Thoracic aorta (tissue), 2 donors: ENCODE measurements at regions not wholly inside any gene's neighbourhood (a gene's known extent, or its start where the extent isn't known, plus 50 kb on each side); places are given as distances from the start of the nearest gene placed in this dataset.

Source experiments
- ATAC-seq: fragments of 150-250 bp; one replicate; pipeline ENCODE4 v1.8.0; 2017; ENCODE audit warnings: low read depth; ENCODE audit not compliant: insufficient number of reproducible peaks, low FRiP score
- DNase-seq: peaks from one replicate; pipeline ENCODE4 v3.0.0-alpha.2; 2020; ENCODE audit warnings: low spot score
- H3K27ac ChIP-seq, 2 donors: fragments of 200-600 bp; sonication (generic); 1 replicate in 1 of 2; 2 replicates in 1 of 2; pipeline ENCODE4 v1.5.1; 2016; ENCODE audit warnings: mild to moderate bottlenecking in 2 of 2, moderate library complexity in 2 of 2
- H3K27me3 ChIP-seq: fragments of 200-600 bp; sonication (generic); replicated peaks from 2 replicates; pipeline ENCODE4 v1.6.0; 2016; ENCODE audit warnings: mild to moderate bottlenecking; ENCODE audit not compliant: insufficient read depth
- H3K36me3 ChIP-seq: fragments of 200-600 bp; sonication (generic); one replicate; pipeline ENCODE4 v1.5.1; 2016
- H3K4me1 ChIP-seq, 2 donors: fragments of 200-600 bp; sonication (generic); 1 replicate in 1 of 2; 2 replicates in 1 of 2; pipeline versions ENCODE4 v1.5.1 to v1.6.0; 2016; ENCODE audit warnings: low read depth in 2 of 2, mild to moderate bottlenecking in 1 of 2; ENCODE audit not compliant: control insufficient read depth in 1 of 2
- H3K4me3 ChIP-seq: fragments of 200-600 bp; sonication (generic); 2 replicates; pipeline ENCODE4 v1.5.1; 2016; ENCODE audit warnings: mild to moderate bottlenecking
- H3K9me3 ChIP-seq: fragments of 200-600 bp; sonication (generic); 2 replicates; pipeline ENCODE4 v1.5.1; 2016
- TF ChIP-seq, protein P1 (sequence below): fragments of 200-600 bp; sonication (generic); IDR thresholded peaks from one replicate; pipeline ENCODE4 v1.5.1; 2019; ENCODE audit warnings: antibody characterized with exemption

DNA sequence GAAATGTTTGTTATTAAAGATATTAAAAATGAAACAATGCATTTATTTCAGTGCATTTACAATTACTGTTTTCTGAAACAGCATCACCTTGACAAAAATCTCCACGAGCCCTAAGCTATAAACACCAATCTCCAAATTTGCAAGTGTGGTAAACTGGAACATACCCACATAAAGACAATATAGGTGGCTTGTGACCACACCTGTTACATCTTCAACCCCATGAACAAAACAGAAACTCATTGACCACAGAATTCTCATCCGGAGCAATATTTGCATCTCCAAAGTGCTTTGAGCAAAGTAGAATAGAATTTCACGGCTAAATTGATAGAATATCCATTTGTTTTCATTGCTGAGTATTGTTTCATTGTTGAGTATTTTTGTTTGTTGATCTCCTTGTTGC lies 375.2 kb upstream of the FLRT2 start:
- Histone ChIP-seq H3K9me3 (no peaks in the 10 kb centered on the region), H3K27ac (no peak overlapping the region), H3K27me3 (no peaks in the 10 kb centered on the region), H3K4me3 (no peak overlapping the region), H3K36me3 (no peaks in the 10 kb centered on the region), H3K4me1 (no peaks in the 10 kb centered on the region)
- TF ChIP-seq, protein P1, sequence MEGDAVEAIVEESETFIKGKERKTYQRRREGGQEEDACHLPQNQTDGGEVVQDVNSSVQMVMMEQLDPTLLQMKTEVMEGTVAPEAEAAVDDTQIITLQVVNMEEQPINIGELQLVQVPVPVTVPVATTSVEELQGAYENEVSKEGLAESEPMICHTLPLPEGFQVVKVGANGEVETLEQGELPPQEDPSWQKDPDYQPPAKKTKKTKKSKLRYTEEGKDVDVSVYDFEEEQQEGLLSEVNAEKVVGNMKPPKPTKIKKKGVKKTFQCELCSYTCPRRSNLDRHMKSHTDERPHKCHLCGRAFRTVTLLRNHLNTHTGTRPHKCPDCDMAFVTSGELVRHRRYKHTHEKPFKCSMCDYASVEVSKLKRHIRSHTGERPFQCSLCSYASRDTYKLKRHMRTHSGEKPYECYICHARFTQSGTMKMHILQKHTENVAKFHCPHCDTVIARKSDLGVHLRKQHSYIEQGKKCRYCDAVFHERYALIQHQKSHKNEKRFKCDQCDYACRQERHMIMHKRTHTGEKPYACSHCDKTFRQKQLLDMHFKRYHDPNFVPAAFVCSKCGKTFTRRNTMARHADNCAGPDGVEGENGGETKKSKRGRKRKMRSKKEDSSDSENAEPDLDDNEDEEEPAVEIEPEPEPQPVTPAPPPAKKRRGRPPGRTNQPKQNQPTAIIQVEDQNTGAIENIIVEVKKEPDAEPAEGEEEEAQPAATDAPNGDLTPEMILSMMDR = no peak
- no peak for ATAC-seq
- DNase-seq = no peak

DNA sequence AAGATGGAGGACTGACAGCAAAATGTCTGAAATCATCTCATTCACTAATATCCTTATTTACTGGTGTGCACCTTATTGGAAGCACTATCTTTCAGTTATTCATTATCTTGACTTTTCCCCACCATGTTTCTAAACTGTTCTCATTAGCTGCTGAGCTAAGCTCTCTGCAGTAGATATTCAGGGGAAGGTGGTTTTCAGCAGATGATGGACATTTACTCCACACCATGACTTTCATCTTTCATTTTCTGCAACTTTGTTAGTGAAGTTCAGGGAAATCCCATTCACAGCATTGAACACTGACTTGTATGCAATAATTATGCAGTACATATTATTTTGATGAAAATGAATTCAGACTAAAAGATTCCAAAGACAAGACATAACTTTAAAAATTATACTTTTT lies 373.6 kb upstream of the FLRT2 start:
- H3K27ac ChIP-seq = no peak overlapping the region
- no peak overlapping the region for H3K4me3 ChIP-seq
- no peak for ATAC-seq
- DNase-seq = no peak
- H3K36me3 ChIP-seq = no peaks in the 10 kb centered on the region
- TF ChIP-seq, protein P1 = no peak
- no peaks in the 10 kb centered on the region for H3K4me1 ChIP-seq
- H3K9me3 ChIP-seq = no peaks in the 10 kb centered on the region
- no peaks in the 10 kb centered on the region for H3K27me3 ChIP-seq

DNA sequence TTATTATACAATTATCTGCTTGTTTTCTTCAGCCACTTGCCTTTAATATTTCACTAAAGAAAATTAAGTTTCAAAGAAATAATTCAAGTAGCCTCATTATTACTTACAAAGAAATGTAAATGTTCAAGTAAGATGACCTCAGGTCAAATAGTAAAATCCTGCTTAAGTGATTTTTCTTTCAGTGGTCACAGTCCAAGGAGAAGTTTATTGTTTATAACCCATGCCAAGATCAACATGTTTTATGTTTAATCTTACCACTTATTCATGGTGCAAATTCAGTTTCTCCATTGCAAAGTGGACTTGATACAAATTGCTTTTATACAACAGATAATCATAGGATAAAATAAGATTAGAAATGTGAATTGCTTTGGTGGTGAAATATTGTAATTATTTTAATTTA lies 370.2 kb upstream of the FLRT2 start:
- TF ChIP-seq, protein P1 = no peak
- H3K36me3 ChIP-seq = no peaks in the 10 kb centered on the region

DNA sequence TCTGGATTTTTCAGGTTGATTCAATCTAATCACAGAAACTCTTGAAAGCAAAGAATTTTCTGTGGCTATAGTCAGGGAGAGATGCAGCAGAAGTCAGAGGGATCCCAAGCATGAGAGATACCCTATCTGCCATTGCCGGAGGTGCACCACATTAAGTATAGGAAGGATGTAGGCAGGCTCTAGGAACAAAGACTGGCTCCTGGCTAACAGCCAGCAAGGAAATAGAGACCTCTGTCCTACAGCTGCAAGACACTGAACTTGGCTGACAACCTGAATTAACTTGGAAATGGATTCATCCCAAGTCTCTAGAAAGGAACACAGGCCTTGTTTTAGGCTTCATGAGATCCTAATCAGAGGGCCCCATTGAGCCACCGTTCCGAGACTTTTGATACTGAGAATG lies 364.9 kb upstream of the FLRT2 start:
- Histone ChIP-seq H3K4me3 (no peak overlapping the region), H3K27ac (no peak overlapping the region), H3K4me1 (peaks cover 0 to 7% of the 10 kb centered on the region in 2 donors), H3K9me3 (no peaks in the 10 kb centered on the region), H3K36me3 (no peaks in the 10 kb centered on the region), H3K27me3 (no peaks in the 10 kb centered on the region)
- TF ChIP-seq, protein P1 = no peak
- no peak for ATAC-seq
- DNase-seq = no peak

More for the DNA sequence above, 370.2 kb upstream of the FLRT2 start:
- H3K27me3 ChIP-seq = no peaks in the 10 kb centered on the region
- no peaks in the 10 kb centered on the region for H3K4me1 ChIP-seq
- no peaks in the 10 kb centered on the region for H3K9me3 ChIP-seq
- no peak for DNase-seq
- no peak overlapping the region for H3K27ac ChIP-seq
- ATAC-seq = no peak
- H3K4me3 ChIP-seq = no peak overlapping the region

DNA sequence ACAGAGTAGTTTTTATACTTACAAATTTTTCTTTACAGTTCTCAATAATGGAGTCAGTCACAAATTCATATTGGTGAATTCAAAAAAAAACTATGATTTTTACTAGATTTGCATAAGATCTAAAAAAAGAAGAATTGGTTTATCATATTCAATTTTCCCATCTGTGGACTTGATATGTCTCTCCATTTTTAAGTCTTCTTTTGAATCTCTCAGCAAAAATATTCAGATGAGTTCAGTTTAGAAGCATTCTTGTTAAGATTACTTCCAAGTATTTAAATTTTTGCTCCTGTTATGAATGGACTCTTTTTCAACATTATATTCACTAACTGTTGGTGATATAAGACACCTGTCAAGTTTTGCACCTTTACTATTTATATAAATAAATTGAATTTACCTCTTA lies 360.6 kb upstream of the FLRT2 start:
- peaks cover 0 to 7% of the 10 kb centered on the region in 2 donors for H3K4me1 ChIP-seq
- H3K27me3 ChIP-seq = no peaks in the 10 kb centered on the region
- TF ChIP-seq, protein P1 = no peak
- DNase-seq = no peak
- no peak for ATAC-seq
- H3K27ac ChIP-seq = no peak overlapping the region
- H3K36me3 ChIP-seq = no peaks in the 10 kb centered on the region
- no peak overlapping the region for H3K4me3 ChIP-seq
- no peaks in the 10 kb centered on the region for H3K9me3 ChIP-seq
